ENCODE measurements at regions not wholly inside any gene's neighbourhood (a gene's known extent, or its start where the extent isn't known, plus 50 kb on each side); places are given as distances from the start of the nearest gene placed in this dataset.
"Not testable (repeated sequence)": the region's sequence is repeated elsewhere in the genome, so short reads cannot be mapped to it uniquely, and the experiment has no call there.

DNA sequence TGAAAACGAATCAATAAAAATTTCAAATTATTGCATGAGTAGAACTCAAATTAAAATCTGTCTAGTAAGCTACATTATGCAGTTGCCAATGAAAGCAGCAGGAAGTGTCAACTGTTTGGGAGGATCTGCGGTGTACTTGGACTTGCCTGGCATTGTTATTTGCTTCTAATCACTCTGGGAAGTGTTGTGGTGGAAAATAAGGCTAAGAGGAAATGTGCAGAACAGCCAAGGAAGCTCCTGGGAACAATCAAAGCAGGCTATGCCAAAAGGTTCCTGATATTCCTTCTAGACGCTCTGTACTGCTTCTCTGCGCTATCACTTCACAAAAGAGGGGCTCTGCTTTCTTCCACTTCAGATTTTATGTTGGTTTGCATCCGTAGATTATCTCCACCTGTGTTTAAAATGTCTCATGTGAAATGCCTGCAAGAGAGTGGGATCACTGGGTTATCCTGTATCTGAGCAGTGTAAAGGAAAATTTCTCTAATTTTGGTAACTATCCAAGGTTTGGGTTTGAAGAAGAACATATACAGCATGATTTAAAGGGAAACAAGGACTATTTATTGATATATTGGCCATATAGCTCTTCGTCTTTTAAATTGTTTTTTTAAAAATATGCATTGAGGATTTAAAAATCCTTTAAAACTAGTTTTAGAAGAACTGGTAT, 182.7 kb upstream of the CSNK1A1L start:
- Histone ChIP-seq H4K91ac (ENCODE audit: low read depth, low read length, poor library complexity) (no peak overlapping the region), H3K4me1 (ENCODE audit: control insufficient read depth in 2 of 2, insufficient read depth in 1 of 2, low read depth in 1 of 2, low read length in 2 of 2) (no peaks in the 10 kb centered on the region), H2AK5ac (ENCODE audit: low read depth, low read length) (no peak overlapping the region), H3K27me3 (ENCODE audit: control insufficient read depth in 3 of 3, insufficient read depth in 3 of 3, low read depth in 1 of 3, low read length in 3 of 3) (no peaks in the 10 kb centered on the region), H2BK5ac (ENCODE audit: low read length) (no peak overlapping the region), H2BK120ac (ENCODE audit: low read depth, low read length) (no peak overlapping the region), H2AFZ (ENCODE audit: low read length) (no peak overlapping the region), H3K4ac (ENCODE audit: low read length) (no peak overlapping the region), H3K23ac (ENCODE audit: low read depth, low read length, poor library complexity) (no peak overlapping the region), H2BK12ac (ENCODE audit: low read length) (no peak overlapping the region), H3K9me3 (replicated peaks in 1 of 2; ENCODE audit: control insufficient read depth in 2 of 2, insufficient read depth in 1 of 2, low read depth in 1 of 2, low read length in 2 of 2) (no peaks in the 10 kb centered on the region), H3K9ac (ENCODE audit: low read depth, low read length, poor library complexity) (no peak overlapping the region), H3K14ac (ENCODE audit: low read length) (no peak overlapping the region), H3K4me3 (ENCODE audit: low read length in 2 of 2) (no peak overlapping the region), H3K79me1 (ENCODE audit: low read depth, low read length) (no peaks in the 10 kb centered on the region), H3K18ac (ENCODE audit: low read length) (no peak overlapping the region), H3K27ac (replicated peaks; ENCODE audit: low read length) (no peak overlapping the region), H3K36me3 (replicated peaks in 1 of 2; ENCODE audit: control insufficient read depth in 2 of 2, insufficient read depth in 2 of 2, low read length in 2 of 2) (no peaks in the 10 kb centered on the region), H2BK15ac (ENCODE audit: low read length) (no peak overlapping the region), H4K8ac (ENCODE audit: low read depth, low read length) (no peak overlapping the region), H3K4me2 (ENCODE audit: insufficient read depth, low read length, poor library complexity, severe bottlenecking) (no peak overlapping the region)
- DNase-seq (ENCODE audit: low spot score) = no peak
- WGBS, 2 donors (ENCODE audit: extremely low coverage in 2 of 2, insufficient read length in 2 of 2, insufficient replicate concordance in 1 of 2) = no CpG with 5 or more reads among the region's 6 CpGs

DNA sequence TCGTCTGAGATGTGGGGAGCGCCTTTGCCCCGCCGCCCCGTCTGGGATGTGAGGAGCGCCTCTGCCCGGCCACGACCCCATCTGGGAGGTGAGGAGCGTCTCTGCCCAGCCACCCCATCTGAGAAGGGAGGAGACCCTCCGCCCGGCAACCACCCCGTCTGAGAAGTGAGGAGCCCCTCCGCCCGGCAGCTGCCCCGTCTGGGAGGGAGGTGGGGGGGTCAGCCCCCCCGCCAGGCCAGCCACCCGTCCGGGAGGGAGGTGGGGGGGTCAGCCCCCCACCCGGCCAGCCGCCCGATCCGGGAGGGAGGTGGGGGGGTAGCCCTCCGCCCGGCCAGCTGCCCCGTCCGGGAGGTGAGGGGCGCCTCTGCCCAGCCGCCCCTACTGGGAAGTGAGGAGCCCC, 174.8 kb upstream of the CSNK1A1L start:
- H3K27me3 ChIP-seq (ENCODE audit: control insufficient read depth in 3 of 3, insufficient read depth in 3 of 3, low read depth in 1 of 3, low read length in 3 of 3); H3K4me2 ChIP-seq (ENCODE audit: insufficient read depth, low read length, poor library complexity, severe bottlenecking); DNase-seq (ENCODE audit: low spot score); H3K36me3 ChIP-seq (replicated peaks in 1 of 2; ENCODE audit: control insufficient read depth in 2 of 2, insufficient read depth in 2 of 2, low read length in 2 of 2); H3K4me3 ChIP-seq (ENCODE audit: low read length in 2 of 2); H3K79me1 ChIP-seq (ENCODE audit: low read depth, low read length); H3K4ac ChIP-seq (ENCODE audit: low read length); H2AK5ac ChIP-seq (ENCODE audit: low read depth, low read length); H4K91ac ChIP-seq (ENCODE audit: low read depth, low read length, poor library complexity); H3K27ac ChIP-seq (replicated peaks; ENCODE audit: low read length); H3K9me3 ChIP-seq (replicated peaks in 1 of 2; ENCODE audit: control insufficient read depth in 2 of 2, insufficient read depth in 1 of 2, low read depth in 1 of 2, low read length in 2 of 2); H3K23ac ChIP-seq (ENCODE audit: low read depth, low read length, poor library complexity); H3K4me1 ChIP-seq (ENCODE audit: control insufficient read depth in 2 of 2, insufficient read depth in 1 of 2, low read depth in 1 of 2, low read length in 2 of 2); H2BK120ac ChIP-seq (ENCODE audit: low read depth, low read length); H4K8ac ChIP-seq (ENCODE audit: low read depth, low read length); H3K9ac ChIP-seq (ENCODE audit: low read depth, low read length, poor library complexity); H2BK12ac ChIP-seq (ENCODE audit: low read length); H3K14ac ChIP-seq (ENCODE audit: low read length); H2BK15ac ChIP-seq (ENCODE audit: low read length); H3K18ac ChIP-seq (ENCODE audit: low read length); H2BK5ac ChIP-seq (ENCODE audit: low read length); H2AFZ ChIP-seq (ENCODE audit: low read length): not testable (repeated sequence)
- no CpG with 5 or more reads among the region's 28 CpGs for whole genome bisulfite sequencing, 2 donors (ENCODE audit: extremely low coverage in 2 of 2, insufficient read length in 2 of 2, insufficient replicate concordance in 1 of 2)

DNA sequence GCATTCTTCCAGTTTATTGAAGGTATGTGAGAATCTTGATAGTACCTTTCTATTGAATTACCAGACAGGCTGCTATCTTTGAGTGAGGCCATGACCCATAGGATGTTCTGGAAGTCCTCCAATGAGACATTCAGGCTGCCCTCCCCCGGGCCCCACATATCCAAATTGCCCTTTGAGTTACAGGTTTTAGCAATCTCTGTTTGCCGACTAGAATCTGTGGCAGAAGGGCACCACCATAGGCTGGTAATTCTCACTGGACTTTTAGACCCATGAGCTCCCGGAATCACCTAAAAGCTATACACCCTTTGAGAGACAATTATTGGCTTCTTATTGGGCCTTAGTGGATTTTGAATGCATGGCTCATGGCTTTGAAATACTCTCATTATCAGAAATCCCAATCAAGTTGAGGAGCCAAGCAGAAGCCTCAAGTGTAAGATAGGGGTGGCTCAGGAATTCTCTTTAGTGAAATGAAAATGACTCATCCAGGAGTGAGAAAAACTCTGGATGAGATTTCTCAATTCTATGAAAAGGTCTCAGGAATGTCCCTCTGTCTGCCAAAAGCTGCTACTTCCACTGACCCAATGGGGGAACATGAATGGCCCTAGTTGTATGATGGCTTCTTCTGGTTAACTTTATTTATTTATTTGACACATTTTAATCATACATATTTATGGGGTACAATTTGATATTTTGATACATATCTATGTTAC, 172.1 kb upstream of the CSNK1A1L start:
- Histone ChIP-seq H2BK5ac (ENCODE audit: low read length) (no peak overlapping the region), H3K23ac (ENCODE audit: low read depth, low read length, poor library complexity) (no peak overlapping the region)
- no CpG with 5 or more reads among the region's 3 CpGs for WGBS, 2 donors (ENCODE audit: extremely low coverage in 2 of 2, insufficient read length in 2 of 2, insufficient replicate concordance in 1 of 2)

DNA sequence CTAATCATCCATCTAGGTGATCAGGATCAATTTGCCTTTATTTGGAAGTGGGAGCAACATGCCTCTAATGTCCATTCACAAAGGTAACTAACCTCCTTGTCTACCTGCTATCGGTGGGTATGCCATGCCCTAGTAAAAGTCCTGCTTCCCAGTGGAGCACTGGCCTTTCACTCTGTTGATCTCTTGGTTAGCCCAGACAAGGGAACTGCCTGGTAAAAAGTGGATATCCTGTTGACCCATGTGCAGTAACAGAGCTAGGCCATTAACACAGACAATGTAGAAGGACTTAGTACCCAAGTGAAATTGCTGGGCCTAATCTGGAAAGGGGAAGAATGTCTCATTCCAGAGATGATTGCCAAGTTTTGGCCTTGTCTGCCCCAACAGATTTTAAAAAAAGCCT, 171.5 kb upstream of the CSNK1A1L start:
- Histone ChIP-seq H2AK5ac (ENCODE audit: low read depth, low read length) (no peak overlapping the region), H3K27ac (replicated peaks; ENCODE audit: low read length) (no peak overlapping the region), H3K4ac (ENCODE audit: low read length) (no peak overlapping the region), H3K4me1 (ENCODE audit: control insufficient read depth in 2 of 2, insufficient read depth in 1 of 2, low read depth in 1 of 2, low read length in 2 of 2) (no peaks in the 10 kb centered on the region), H3K14ac (ENCODE audit: low read length) (no peak overlapping the region), H4K8ac (ENCODE audit: low read depth, low read length) (no peak overlapping the region), H3K9me3 (replicated peaks in 1 of 2; ENCODE audit: control insufficient read depth in 2 of 2, insufficient read depth in 1 of 2, low read depth in 1 of 2, low read length in 2 of 2) (no peaks in the 10 kb centered on the region), H3K4me2 (ENCODE audit: insufficient read depth, low read length, poor library complexity, severe bottlenecking) (no peak overlapping the region), H2AFZ (ENCODE audit: low read length) (no peak overlapping the region), H3K9ac (ENCODE audit: low read depth, low read length, poor library complexity) (no peak overlapping the region), H3K4me3 (ENCODE audit: low read length in 2 of 2) (no peak overlapping the region), H3K27me3 (ENCODE audit: control insufficient read depth in 3 of 3, insufficient read depth in 3 of 3, low read depth in 1 of 3, low read length in 3 of 3) (no peaks in the 10 kb centered on the region), H3K36me3 (replicated peaks in 1 of 2; ENCODE audit: control insufficient read depth in 2 of 2, insufficient read depth in 2 of 2, low read length in 2 of 2) (no peaks in the 10 kb centered on the region), H3K23ac (ENCODE audit: low read depth, low read length, poor library complexity) (no peak overlapping the region), H2BK5ac (ENCODE audit: low read length) (no peak overlapping the region), H3K18ac (ENCODE audit: low read length) (no peak overlapping the region), H2BK120ac (ENCODE audit: low read depth, low read length) (no peak overlapping the region), H2BK15ac (ENCODE audit: low read length) (no peak overlapping the region), H4K91ac (ENCODE audit: low read depth, low read length, poor library complexity) (no peak overlapping the region), H3K79me1 (ENCODE audit: low read depth, low read length) (no peaks in the 10 kb centered on the region), H2BK12ac (ENCODE audit: low read length) (no peak overlapping the region)
- no peak for DNase-seq (ENCODE audit: low spot score)
- no CpG with 5 or more reads among the region's 1 CpG for WGBS, 2 donors (ENCODE audit: extremely low coverage in 2 of 2, insufficient read length in 2 of 2, insufficient replicate concordance in 1 of 2)

More for the DNA sequence above, 172.1 kb upstream of the CSNK1A1L start:
- Histone ChIP-seq H3K9me3 (replicated peaks in 1 of 2; ENCODE audit: control insufficient read depth in 2 of 2, insufficient read depth in 1 of 2, low read depth in 1 of 2, low read length in 2 of 2) (no peaks in the 10 kb centered on the region), H3K27ac (replicated peaks; ENCODE audit: low read length) (no peak overlapping the region), H4K8ac (ENCODE audit: low read depth, low read length) (no peak overlapping the region), H3K9ac (ENCODE audit: low read depth, low read length, poor library complexity) (no peak overlapping the region), H3K4ac (ENCODE audit: low read length) (no peak overlapping the region), H2AK5ac (ENCODE audit: low read depth, low read length) (no peak overlapping the region), H2BK15ac (ENCODE audit: low read length) (no peak overlapping the region), H3K14ac (ENCODE audit: low read length) (no peak overlapping the region), H3K36me3 (replicated peaks in 1 of 2; ENCODE audit: control insufficient read depth in 2 of 2, insufficient read depth in 2 of 2, low read length in 2 of 2) (no peaks in the 10 kb centered on the region), H3K27me3 (ENCODE audit: control insufficient read depth in 3 of 3, insufficient read depth in 3 of 3, low read depth in 1 of 3, low read length in 3 of 3) (no peaks in the 10 kb centered on the region), H3K4me3 (ENCODE audit: low read length in 2 of 2) (no peak overlapping the region), H3K4me2 (ENCODE audit: insufficient read depth, low read length, poor library complexity, severe bottlenecking) (no peak overlapping the region), H2BK12ac (ENCODE audit: low read length) (no peak overlapping the region), H2BK120ac (ENCODE audit: low read depth, low read length) (no peak overlapping the region), H3K18ac (ENCODE audit: low read length) (no peak overlapping the region), H4K91ac (ENCODE audit: low read depth, low read length, poor library complexity) (no peak overlapping the region), H2AFZ (ENCODE audit: low read length) (no peak overlapping the region), H3K79me1 (ENCODE audit: low read depth, low read length) (no peaks in the 10 kb centered on the region), H3K4me1 (ENCODE audit: control insufficient read depth in 2 of 2, insufficient read depth in 1 of 2, low read depth in 1 of 2, low read length in 2 of 2) (no peaks in the 10 kb centered on the region)
- no peak for DNase-seq (ENCODE audit: low spot score)
